ENCODE measurements at regions not wholly inside any gene's neighbourhood (a gene's known extent, or its start where the extent isn't known, plus 50 kb on each side); places are given as distances from the start of the nearest gene placed in this dataset.

DNA sequence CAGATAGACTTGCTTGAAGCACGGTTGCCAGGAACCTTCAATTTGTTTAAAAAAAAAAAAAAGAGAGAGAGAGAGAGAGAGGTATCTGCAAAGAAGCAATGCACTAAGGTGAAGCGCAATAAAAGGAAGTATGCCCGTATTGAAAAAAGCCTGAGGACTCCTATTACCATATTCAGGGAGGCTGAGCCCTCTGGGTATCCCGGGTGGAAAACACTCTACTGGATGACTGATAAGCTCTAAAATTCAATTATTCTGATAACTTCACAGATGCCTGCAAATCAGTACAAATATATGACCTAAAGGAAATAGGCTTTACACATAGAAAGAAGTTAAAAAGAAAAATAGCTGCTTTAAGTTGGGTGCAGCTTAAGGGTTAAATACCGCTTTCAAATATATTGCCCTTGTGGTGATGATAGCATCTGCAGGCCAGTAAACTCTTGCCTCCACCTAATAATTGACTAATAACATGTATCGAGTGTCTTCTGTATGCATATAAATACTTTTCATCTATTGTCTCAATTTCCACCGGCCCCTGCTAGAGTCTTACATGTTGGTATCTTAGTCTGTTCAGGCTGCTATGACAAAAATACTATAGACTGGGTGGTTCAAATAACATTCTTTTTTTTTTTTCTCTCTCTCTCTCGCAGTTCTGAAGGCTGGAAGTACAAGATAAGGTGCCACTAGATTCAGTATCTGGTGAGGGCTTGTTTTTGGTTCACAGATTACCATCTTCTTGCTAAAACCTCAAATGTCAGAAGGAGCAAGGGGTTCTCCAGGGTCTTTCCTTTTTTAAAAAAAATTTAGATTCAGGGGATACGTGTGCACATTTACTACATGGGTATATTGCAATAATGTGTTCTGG, 187.4 kb upstream of the JARID2 start:
- H3K36me3 Mint-ChIP-seq (ENCODE audit: unreplicated experiment), result no peaks in the 10 kb centered on the region
- peaks cover 4% of the 10 kb centered on the region for H3K27me3 Mint-ChIP-seq (ENCODE audit: unreplicated experiment)
- TF ChIP-seq, protein P1, sequence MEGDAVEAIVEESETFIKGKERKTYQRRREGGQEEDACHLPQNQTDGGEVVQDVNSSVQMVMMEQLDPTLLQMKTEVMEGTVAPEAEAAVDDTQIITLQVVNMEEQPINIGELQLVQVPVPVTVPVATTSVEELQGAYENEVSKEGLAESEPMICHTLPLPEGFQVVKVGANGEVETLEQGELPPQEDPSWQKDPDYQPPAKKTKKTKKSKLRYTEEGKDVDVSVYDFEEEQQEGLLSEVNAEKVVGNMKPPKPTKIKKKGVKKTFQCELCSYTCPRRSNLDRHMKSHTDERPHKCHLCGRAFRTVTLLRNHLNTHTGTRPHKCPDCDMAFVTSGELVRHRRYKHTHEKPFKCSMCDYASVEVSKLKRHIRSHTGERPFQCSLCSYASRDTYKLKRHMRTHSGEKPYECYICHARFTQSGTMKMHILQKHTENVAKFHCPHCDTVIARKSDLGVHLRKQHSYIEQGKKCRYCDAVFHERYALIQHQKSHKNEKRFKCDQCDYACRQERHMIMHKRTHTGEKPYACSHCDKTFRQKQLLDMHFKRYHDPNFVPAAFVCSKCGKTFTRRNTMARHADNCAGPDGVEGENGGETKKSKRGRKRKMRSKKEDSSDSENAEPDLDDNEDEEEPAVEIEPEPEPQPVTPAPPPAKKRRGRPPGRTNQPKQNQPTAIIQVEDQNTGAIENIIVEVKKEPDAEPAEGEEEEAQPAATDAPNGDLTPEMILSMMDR (IDR thresholded peaks at IDR 0.05; ENCODE audit: partially characterized antibody, unreplicated experiment), result peak; percentile 36

DNA sequence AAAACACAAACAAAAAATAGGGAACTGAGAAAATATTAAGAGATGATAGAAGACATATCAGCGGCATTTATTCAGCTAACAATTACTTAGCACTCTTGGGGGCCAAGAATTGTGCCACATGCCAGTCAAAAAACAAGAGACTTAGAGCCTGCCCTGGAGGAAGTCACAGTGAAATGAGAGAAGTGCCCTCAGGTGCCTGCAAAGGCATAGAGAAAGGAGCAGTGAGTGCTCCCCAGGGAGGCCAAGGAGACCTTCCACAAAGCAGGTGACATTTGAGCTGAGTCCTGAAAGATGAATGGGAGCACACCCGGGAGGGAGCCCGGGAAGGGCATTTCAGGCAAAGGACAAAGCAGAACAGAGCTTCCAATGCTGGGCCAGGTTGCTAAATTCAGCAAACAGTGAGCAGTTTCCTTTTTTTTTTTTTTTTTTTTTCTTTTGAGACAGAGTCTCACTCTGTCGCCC, 184.7 kb upstream of the JARID2 start:
- Mint-ChIP-seq H3K4me3 (ENCODE audit: unreplicated experiment) (no peak overlapping the region), H3K9me3 (ENCODE audit: unreplicated experiment) (peaks cover 11% of the 10 kb centered on the region), H3K36me3 (ENCODE audit: unreplicated experiment) (no peaks in the 10 kb centered on the region), H3K4me1 (ENCODE audit: low read depth, unreplicated experiment) (peaks cover 11% of the 10 kb centered on the region), H3K27ac (ENCODE audit: unreplicated experiment) (peak overlapping the region; percentile 2), H3K27me3 (ENCODE audit: unreplicated experiment) (peaks cover 4% of the 10 kb centered on the region)
- DNase-seq, result peak; percentile 20
- TF ChIP-seq, protein P1 (IDR thresholded peaks at IDR 0.05; ENCODE audit: partially characterized antibody, unreplicated experiment), result no peak

More for the DNA sequence above, 187.4 kb upstream of the JARID2 start:
- Mint-ChIP-seq H3K9me3 (ENCODE audit: unreplicated experiment) (peaks cover 11% of the 10 kb centered on the region), H3K4me1 (ENCODE audit: low read depth, unreplicated experiment) (peaks cover 11% of the 10 kb centered on the region), H3K27ac (ENCODE audit: unreplicated experiment) (no peak overlapping the region), H3K4me3 (ENCODE audit: unreplicated experiment) (no peak overlapping the region)
- no peak for DNase-seq

DNA sequence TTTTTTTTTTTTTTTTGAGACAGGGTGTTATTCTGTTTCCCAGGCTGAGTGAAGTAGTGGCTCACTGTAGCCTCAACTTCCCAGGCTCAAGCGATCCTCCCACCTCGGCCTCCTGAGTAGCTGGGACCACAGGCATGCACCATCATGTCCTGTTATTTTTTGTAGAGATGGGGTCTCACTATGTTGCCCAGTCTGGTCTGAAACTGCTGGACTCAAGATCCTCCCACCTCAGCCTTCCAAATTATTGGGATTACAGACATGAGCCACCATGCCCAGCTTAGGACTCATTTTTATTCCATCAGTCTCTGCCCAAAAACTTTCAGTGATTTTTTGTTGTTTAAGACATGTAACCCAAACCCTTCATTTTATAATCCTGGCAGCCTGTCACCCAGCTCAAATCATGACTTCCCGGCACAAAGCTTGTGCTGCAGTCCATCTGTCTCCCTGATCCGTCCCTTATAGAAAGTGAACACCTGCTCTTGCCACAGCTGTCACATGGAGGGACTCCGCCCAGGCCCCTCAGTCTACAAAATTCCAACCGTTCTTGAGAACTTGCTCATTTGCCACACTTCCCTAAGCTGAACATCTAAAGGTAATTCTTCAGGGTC, 183.9 kb upstream of the JARID2 start:
- DNase-seq, result no peak
- Mint-ChIP-seq H3K36me3 (ENCODE audit: unreplicated experiment) (no peaks in the 10 kb centered on the region), H3K4me3 (ENCODE audit: unreplicated experiment) (no peak overlapping the region), H3K9me3 (ENCODE audit: unreplicated experiment) (peaks cover 11% of the 10 kb centered on the region), H3K4me1 (ENCODE audit: low read depth, unreplicated experiment) (peaks cover 11% of the 10 kb centered on the region), H3K27ac (ENCODE audit: unreplicated experiment) (peak overlapping the region; percentile 71), H3K27me3 (ENCODE audit: unreplicated experiment) (peaks cover 4% of the 10 kb centered on the region)
- TF ChIP-seq, protein P1 (IDR thresholded peaks at IDR 0.05; ENCODE audit: partially characterized antibody, unreplicated experiment), result no peak

DNA sequence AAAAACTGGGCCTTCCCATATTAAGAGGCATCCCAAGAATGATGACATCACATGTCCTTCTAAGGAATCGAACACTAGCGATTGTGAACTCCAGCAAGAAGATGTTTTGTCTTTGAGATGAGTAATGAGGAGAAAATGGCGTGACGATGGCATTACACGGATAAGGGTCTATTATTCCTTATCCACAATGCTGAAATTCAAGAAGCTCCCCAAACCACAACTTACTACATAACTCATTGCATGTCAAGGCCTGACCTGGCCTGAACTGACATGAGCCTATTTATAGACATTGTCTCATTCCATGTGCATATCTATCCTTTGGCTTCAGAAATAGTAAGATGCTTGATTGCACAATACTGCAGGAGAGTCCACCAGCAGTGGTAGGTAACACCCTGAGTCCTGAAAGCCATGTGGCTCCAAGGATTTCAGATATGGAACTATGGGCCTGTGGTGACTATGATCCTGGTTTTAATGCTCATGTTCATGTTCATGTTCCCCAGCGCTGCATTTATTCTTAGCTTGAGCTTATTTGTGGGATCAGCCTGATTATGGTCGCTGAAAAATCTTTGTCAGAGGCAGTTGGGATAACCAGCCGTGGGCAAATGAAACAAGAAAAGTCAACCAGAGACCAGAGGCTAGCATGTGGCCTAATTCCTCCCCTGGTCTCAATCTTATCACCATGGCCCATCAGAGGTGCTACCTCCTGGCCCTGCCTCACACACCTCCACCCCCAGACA, 183.2 kb upstream of the JARID2 start:
- H3K4me3 Mint-ChIP-seq (ENCODE audit: unreplicated experiment), result no peak overlapping the region
- no peaks in the 10 kb centered on the region for H3K36me3 Mint-ChIP-seq (ENCODE audit: unreplicated experiment)
- H3K9me3 Mint-ChIP-seq (ENCODE audit: unreplicated experiment), result peaks cover 11% of the 10 kb centered on the region
- H3K27me3 Mint-ChIP-seq (ENCODE audit: unreplicated experiment), result peaks cover 4% of the 10 kb centered on the region
- H3K27ac Mint-ChIP-seq (ENCODE audit: unreplicated experiment), result peak overlapping the region; percentile 71
- TF ChIP-seq, protein P1 (IDR thresholded peaks at IDR 0.05; ENCODE audit: partially characterized antibody, unreplicated experiment), result no peak
- no peak for DNase-seq
- H3K4me1 Mint-ChIP-seq (ENCODE audit: low read depth, unreplicated experiment), result peaks cover 11% of the 10 kb centered on the region

Measured in glutamatergic neuron (in vitro differentiated cells).